Muscle layer of colon (tissue), 2 donors: ENCODE measurements at regions not wholly inside any gene's neighbourhood (a gene's known extent, or its start where the extent isn't known, plus 50 kb on each side); places are given as distances from the start of the nearest gene placed in this dataset.

Source experiments
- H3K27ac ChIP-seq: one replicate; pipeline ENCODE4 v1.7.0; 2013; ENCODE audit warnings: low read depth, mild to moderate bottlenecking, low read length, moderate library complexity
- H3K27me3 ChIP-seq, 2 donors: one replicate each; pipeline ENCODE4 v1.7.0; 2013; ENCODE audit warnings: low read length in 2 of 2, mild to moderate bottlenecking in 2 of 2; ENCODE audit not compliant: insufficient read depth in 2 of 2, control insufficient read depth in 1 of 2
- H3K36me3 ChIP-seq: one replicate; pipeline ENCODE4 v1.7.0; 2013; ENCODE audit warnings: mild to moderate bottlenecking, low read length; ENCODE audit not compliant: insufficient read depth
- H3K4me1 ChIP-seq: one replicate; pipeline ENCODE4 v1.7.0; 2013; ENCODE audit warnings: mild to moderate bottlenecking, low read length; ENCODE audit not compliant: insufficient read depth
- H3K4me3 ChIP-seq, 2 donors: one replicate each; pipeline ENCODE4 v1.7.0; 2013; ENCODE audit warnings: low read length in 2 of 2, low read depth in 1 of 2, mild to moderate bottlenecking in 1 of 2, moderate library complexity in 1 of 2
- H3K9ac ChIP-seq: one replicate; pipeline ENCODE4 v1.7.0; 2013; ENCODE audit warnings: low read length
- H3K9me3 ChIP-seq: one replicate; pipeline ENCODE4 v1.7.0; 2013; ENCODE audit warnings: mild to moderate bottlenecking, low read length
- donor health status: abdominal sarcoma.
- donor health status: Adenocarcinoma of cecum.

GRCh38 chr1:172811694-172812093 lies 152.8 kb downstream of the FASLG start:
- H3K27me3 ChIP-seq = no peaks in the 10 kb centered on the region
- no peaks in the 10 kb centered on the region for H3K4me1 ChIP-seq
- no peaks in the 10 kb centered on the region for H3K36me3 ChIP-seq
- H3K27ac ChIP-seq = no peak overlapping the region
- H3K9ac ChIP-seq = no peak overlapping the region
- H3K9me3 ChIP-seq = no peaks in the 10 kb centered on the region
- no peak overlapping the region for H3K4me3 ChIP-seq

GRCh38 chr1:172812118-172812517 lies 153.2 kb downstream of the FASLG start:
- no peak overlapping the region for H3K9ac ChIP-seq
- H3K4me1 ChIP-seq = no peaks in the 10 kb centered on the region
- H3K27ac ChIP-seq = no peak overlapping the region
- H3K4me3 ChIP-seq = no peak overlapping the region
- H3K9me3 ChIP-seq = no peaks in the 10 kb centered on the region
- H3K36me3 ChIP-seq = no peaks in the 10 kb centered on the region
- H3K27me3 ChIP-seq = no peaks in the 10 kb centered on the region

- Histone ChIP-seq H3K9ac (no peak overlapping the region), H3K9me3 (no peaks in the 10 kb centered on the region), H3K36me3 (no peaks in the 10 kb centered on the region), H3K27me3 (no peaks in the 10 kb centered on the region), H3K4me3 (no peak overlapping the region), H3K27ac (no peak overlapping the region), H3K4me1 (no peaks in the 10 kb centered on the region)
These were observed 154.4 kb downstream of the FASLG start for GRCh38 chr1:172813330-172813729.

- Histone ChIP-seq H3K36me3 (no peaks in the 10 kb centered on the region), H3K9ac (no peak overlapping the region), H3K4me1 (no peaks in the 10 kb centered on the region), H3K4me3 (no peak overlapping the region), H3K27ac (no peak overlapping the region), H3K9me3 (no peaks in the 10 kb centered on the region), H3K27me3 (no peaks in the 10 kb centered on the region)
These were observed 155.5 kb downstream of the FASLG start for GRCh38 chr1:172814428-172814827.

GRCh38 chr1:172815740-172816139 lies 156.8 kb downstream of the FASLG start:
- Histone ChIP-seq H3K9ac (no peak overlapping the region), H3K27ac (no peak overlapping the region), H3K9me3 (no peaks in the 10 kb centered on the region), H3K4me3 (no peak overlapping the region), H3K4me1 (no peaks in the 10 kb centered on the region), H3K27me3 (no peaks in the 10 kb centered on the region), H3K36me3 (no peaks in the 10 kb centered on the region)

GRCh38 chr1:172818841-172819527 lies 160.1 kb downstream of the FASLG start:
- Histone ChIP-seq H3K4me3 (no peak overlapping the region), H3K9me3 (no peaks in the 10 kb centered on the region), H3K27ac (no peak overlapping the region), H3K9ac (no peak overlapping the region), H3K4me1 (no peaks in the 10 kb centered on the region), H3K27me3 (no peaks in the 10 kb centered on the region), H3K36me3 (no peaks in the 10 kb centered on the region)

GRCh38 chr1:172820475-172821158 lies 161.7 kb downstream of the FASLG start:
- no peak overlapping the region for H3K9ac ChIP-seq
- H3K4me1 ChIP-seq = no peaks in the 10 kb centered on the region
- no peaks in the 10 kb centered on the region for H3K27me3 ChIP-seq
- H3K9me3 ChIP-seq = no peaks in the 10 kb centered on the region
- H3K27ac ChIP-seq = no peak overlapping the region
- no peaks in the 10 kb centered on the region for H3K36me3 ChIP-seq
- H3K4me3 ChIP-seq = no peak overlapping the region

- no peak overlapping the region for H3K4me3 ChIP-seq
- H3K9me3 ChIP-seq = no peaks in the 10 kb centered on the region
- peaks cover 9% of the 10 kb centered on the region for H3K4me1 ChIP-seq
- H3K27me3 ChIP-seq = no peaks in the 10 kb centered on the region
- H3K27ac ChIP-seq = no peak overlapping the region
- no peaks in the 10 kb centered on the region for H3K36me3 ChIP-seq
- no peak overlapping the region for H3K9ac ChIP-seq
These were observed 162.8 kb downstream of the FASLG start for GRCh38 chr1:172821609-172822274.

- H3K4me3 ChIP-seq = no peak overlapping the region
- H3K4me1 ChIP-seq = peaks cover 13% of the 10 kb centered on the region
- no peaks in the 10 kb centered on the region for H3K27me3 ChIP-seq
- no peak overlapping the region for H3K9ac ChIP-seq
- no peak overlapping the region for H3K27ac ChIP-seq
- H3K36me3 ChIP-seq = no peaks in the 10 kb centered on the region
- no peaks in the 10 kb centered on the region for H3K9me3 ChIP-seq
These were observed 164.0 kb downstream of the FASLG start for GRCh38 chr1:172822886-172823285.

- H3K36me3 ChIP-seq = no peaks in the 10 kb centered on the region
- H3K9ac ChIP-seq = no peak overlapping the region
- no peaks in the 10 kb centered on the region for H3K9me3 ChIP-seq
- H3K4me1 ChIP-seq = peaks cover 13% of the 10 kb centered on the region
- H3K27ac ChIP-seq = no peak overlapping the region
- H3K27me3 ChIP-seq = no peaks in the 10 kb centered on the region
- H3K4me3 ChIP-seq = no peak overlapping the region
These were observed 164.6 kb downstream of the FASLG start for GRCh38 chr1:172823534-172823933.

GRCh38 chr1:172824209-172824608 lies 165.3 kb downstream of the FASLG start:
- no peak overlapping the region for H3K4me3 ChIP-seq

More at GRCh38 chr1:172824209-172824608, 165.3 kb downstream of the FASLG start:
- H3K27ac ChIP-seq = no peak overlapping the region
- no peak overlapping the region for H3K9ac ChIP-seq
- no peaks in the 10 kb centered on the region for H3K27me3 ChIP-seq
- H3K4me1 ChIP-seq = peaks cover 13% of the 10 kb centered on the region
- H3K36me3 ChIP-seq = no peaks in the 10 kb centered on the region
- H3K9me3 ChIP-seq = no peaks in the 10 kb centered on the region
